ENCODE measurements at regions not wholly inside any gene's neighbourhood (a gene's known extent, or its start where the extent isn't known, plus 50 kb on each side); places are given as distances from the start of the nearest gene placed in this dataset.
A peak's percentile ranks its signal among the peaks of the same experiment; 100 is the strongest.

GRCh38 chr3:22334996-22335395, 584.0 kb upstream of the ZNF385D start:
- DNase-seq, result no peak

GRCh38 chr3:22349215-22349851, 598.3 kb upstream of the ZNF385D start:
- DNase-seq, result no peak

DNA sequence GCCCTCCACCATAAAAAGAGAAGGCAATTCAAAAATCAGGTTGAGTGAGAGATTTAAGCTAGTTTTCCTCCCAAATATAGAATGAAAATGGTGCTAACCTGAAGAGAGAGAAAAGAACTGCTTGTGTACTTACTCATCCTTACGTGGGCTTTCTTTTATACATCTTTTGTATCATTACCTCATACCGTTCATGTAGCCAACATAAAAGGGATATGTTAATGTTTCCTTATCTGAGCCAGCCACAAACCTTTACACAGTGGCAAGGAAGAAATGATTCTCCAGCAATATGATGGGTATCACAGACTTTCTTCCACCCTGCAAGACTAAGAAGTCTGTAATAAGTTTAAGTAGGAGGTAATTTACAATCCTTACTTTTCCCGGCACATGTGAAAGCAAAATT, 600.8 kb upstream of the ZNF385D start:
- DNase-seq, result no peak

DNA sequence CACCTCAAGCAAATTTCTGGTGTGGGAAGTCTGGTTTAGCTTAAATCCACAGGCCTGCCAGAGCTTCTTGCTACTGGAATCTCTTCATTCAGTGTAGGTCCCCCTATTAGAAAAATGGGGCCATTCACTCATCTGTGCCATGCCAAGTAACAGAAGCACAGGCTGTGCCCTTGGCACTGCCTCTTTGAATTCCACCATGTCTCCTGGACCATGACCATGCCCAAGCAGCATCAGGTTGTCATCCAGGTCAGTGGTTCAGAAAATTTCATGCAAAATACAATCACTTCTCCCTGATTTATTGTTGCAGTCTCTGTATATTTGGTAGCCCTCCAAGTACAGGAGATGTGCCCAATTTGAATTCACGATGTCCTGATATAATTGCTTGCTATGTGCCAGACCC, 602.1 kb upstream of the ZNF385D start:
- no peak for DNase-seq

DNA sequence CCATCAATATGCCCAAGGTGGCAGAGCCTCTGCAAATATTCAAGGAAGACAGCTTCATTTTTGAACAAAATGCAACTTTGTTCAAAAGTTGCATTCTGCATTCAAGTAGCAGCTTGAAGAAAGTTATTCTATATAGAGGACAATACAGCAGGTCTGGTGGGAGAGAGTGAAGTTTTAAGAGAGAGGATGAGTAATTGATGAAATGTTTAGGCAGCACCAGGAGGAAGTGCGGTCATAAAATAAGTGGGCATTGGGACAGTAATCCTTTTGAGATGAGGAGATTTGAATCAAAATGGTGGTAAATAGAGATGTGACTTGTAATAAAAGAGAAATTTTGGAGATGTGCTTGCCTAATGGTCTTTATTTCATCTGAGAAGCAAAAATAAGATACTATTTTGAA, 607.3 kb upstream of the ZNF385D start:
- DNase-seq, result no peak

DNA sequence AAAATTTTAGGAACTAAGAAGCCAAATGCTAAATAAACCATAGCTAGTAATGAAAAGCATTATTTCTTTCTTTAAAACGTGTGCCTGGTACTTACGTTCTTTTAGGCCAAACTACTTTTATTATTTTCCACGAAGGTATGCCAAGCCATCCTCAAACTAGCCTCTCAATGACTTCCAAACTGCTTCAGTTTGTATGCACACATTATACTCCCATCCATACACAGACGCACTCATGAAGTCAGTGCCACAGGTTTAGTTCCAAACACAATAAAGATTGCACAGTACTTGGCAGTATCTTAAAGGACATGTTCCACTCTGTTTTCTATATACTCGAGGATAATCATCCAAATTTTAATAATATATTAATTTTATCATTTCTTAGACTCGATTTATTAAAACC, 609.2 kb upstream of the ZNF385D start:
- DNase-seq, result no peak

- DNase-seq, result no peak
Observed at GRCh38 chr3:22360970-22361369, 610.0 kb upstream of the ZNF385D start.

- no peak for DNase-seq
Observed at GRCh38 chr3:22361521-22361920, 610.5 kb upstream of the ZNF385D start.

DNA sequence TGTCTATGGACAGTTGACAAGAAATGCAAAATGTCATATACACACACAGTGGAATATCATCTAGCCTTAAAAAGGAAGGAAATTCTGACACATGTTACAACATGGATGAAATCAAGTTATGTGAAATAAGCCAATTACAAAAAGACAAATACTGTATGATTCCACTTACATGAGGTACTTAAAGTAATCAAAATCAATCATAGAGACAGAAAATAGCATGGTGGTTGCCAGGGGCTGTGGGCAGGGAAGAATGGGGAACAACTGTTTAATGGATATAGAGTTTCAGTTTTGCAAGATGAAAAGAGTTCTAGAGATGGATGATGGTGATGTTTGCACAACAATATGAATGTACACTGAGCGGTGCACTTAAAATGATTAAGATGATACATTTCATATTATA, 613.8 kb upstream of the ZNF385D start:
- no peak for DNase-seq

- DNase-seq, result no peak
Observed at GRCh38 chr3:22366781-22367180, 615.8 kb upstream of the ZNF385D start.

- DNase-seq, result no peak
Observed at GRCh38 chr3:22371036-22371435, 620.0 kb upstream of the ZNF385D start.

DNA sequence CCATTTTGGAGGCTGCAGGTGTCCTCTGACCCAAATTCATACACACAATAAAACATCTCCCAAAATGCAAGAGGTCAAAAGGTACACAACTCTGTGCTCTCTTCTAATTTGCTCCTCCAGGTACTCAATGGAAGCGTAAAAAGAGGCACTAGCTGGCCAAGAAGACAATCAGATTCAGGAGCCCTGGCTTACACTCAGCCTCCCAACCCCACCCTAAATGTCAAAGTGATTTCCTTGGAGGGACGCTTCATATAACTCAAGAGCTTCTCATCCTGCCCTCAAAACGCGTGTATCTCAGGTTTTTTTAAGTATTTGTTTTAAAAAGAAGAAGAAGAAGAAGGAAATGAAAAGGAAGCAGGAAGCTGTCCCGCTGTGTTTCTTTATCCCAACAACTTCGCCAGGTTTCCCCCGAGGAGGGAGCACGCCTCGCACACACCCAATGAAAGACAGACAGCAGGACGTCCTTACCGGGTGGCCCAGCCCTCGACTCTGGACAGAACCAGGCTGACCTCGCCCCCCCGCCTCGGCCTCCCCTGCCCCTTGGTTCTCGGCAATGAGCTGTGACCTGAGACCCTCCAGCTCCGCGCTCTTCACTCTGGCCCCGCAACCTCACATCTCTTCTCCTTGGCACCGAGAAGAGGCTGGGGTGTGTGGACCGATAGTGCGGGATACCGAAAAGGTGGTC, 620.7 kb upstream of the ZNF385D start:
- no peak for DNase-seq

DNA sequence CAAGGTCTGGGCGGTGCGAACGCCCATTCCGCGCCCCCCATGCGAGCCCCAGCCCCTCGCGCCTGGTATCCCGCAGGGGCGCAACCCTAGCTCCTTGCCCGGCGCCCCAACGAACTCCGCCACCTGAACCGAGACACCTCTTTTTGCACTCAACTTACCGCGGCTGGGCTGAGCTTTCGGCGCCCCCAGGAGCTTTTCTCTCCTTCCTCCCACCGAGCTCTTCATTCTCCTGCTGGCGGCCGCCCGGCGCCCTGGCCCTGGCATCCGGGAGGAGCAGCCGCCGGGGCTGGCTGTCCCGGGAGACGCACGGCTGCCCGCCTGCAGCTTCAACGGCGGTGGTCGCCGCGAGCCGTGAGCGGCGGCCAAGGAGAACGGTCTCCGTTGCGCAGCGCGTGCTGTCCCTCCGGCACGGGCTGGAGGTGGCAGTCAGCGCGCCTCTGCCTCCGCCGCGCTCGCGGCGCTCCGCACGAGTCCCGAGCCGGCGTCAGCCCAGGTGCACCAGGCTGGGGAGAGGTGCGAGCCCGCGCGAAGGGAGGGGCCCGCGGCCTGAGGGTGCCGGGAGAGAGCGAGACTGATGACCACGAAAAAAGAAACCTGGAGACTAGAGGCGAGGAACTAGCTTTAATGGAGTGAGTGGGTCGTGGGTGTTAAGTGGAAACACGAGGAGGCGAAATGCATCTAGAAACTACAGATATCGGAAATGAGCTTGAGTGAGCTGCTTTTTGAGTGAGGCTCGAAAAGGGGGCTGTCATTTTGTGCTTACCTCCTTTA, 621.5 kb upstream of the ZNF385D start:
- no peak for DNase-seq

GRCh38 chr3:22373182-22373581, 622.2 kb upstream of the ZNF385D start:
- DNase-seq, result no peak

GRCh38 chr3:22373827-22374226, 622.8 kb upstream of the ZNF385D start:
- no peak for DNase-seq

GRCh38 chr3:22377421-22377820, 626.4 kb upstream of the ZNF385D start:
- DNase-seq, result no peak

GRCh38 chr3:22378869-22379268, 627.9 kb upstream of the ZNF385D start:
- no peak for DNase-seq

DNA sequence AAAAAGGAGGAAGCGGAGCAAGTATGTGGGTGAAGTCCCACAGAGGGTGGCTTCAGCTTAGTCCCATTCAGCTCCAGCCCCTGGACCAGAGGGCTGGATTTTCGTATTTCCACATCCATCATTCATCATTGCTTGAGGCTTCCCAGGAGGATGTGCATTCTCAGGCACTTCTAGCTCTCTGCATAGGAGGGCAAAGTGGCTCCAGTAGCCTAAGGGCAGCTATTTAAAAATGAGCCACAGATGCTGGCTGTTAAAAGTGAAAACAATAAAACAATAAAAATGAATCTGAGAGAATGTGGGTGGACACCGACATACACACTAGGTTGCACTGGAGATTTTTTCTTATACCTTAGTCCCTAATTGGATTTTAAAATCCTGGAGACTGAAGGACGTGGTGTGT, 629.2 kb upstream of the ZNF385D start:
- no peak for DNase-seq

DNA sequence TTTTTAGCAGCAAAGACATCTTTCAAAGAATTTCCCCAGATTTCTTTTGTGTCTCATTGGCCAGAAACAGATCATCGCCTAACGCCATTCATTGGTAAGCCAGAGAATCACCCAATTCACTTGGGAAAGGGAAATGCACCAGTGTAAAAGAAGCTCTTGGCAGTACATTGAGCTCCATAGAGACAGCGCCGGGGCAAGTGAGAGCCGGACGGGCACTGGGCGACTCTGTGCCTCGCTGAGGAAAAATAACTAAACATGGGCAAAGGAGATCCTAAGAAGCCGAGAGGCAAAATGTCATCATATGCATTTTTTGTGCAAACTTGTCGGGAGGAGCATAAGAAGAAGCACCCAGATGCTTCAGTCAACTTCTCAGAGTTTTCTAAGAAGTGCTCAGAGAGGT, 630.6 kb upstream of the ZNF385D start:
- DNase-seq, result peak; percentile 21

DNA sequence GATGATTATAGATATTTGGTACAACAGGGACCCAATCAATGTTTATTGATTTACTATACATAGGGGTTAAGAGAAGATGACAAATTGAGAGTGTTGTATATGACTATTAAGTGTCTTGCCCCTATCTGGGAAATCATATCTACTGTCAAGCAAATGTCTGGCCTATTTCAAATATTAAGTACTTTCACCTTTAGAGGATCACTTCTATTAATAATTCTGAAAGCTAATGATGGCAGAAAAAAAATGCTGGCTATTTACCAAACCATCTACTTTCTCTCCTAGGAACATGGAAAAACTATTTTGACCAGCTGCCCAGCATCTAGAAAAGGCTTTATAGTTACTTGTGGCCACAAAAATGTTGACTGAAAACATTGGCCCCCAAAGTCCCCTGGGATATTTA, 632.3 kb upstream of the ZNF385D start:
- no peak for DNase-seq

GRCh38 chr3:22386107-22386506, 635.1 kb upstream of the ZNF385D start:
- no peak for DNase-seq

GRCh38 chr3:22392286-22392685, 641.3 kb upstream of the ZNF385D start:
- no peak for DNase-seq

DNA sequence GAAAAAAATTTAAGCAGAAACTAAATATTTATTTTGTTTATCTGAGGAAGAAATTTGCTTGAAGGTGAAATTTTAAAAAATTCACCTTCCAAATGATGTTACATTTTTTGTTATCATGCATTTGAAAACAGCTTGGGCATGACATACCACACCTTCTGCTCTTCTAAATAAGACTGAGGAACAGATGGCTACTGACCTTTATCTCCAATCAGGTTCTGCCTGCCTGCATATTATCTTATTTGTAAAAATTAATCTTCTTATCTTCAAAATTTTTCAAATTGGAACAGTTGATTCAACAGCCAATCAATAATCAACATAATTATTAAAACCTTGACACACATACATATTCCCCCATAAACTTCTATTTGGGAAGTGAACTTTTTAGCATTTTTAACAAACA, 641.8 kb upstream of the ZNF385D start:
- DNase-seq, result no peak

- DNase-seq, result no peak
Observed at GRCh38 chr3:22399566-22399965, 648.6 kb upstream of the ZNF385D start.

All from activated T-cell treated with anti-CD3 and anti-CD28 coated beads, Interleukin-2, amount 50 U/mL, for 1 hour (primary cell).